ENCODE measurements at regions not wholly inside any gene's neighbourhood (a gene's known extent, or its start where the extent isn't known, plus 50 kb on each side); places are given as distances from the start of the nearest gene placed in this dataset.
A peak's percentile ranks its signal among the peaks of the same experiment; 100 is the strongest.

DNA sequence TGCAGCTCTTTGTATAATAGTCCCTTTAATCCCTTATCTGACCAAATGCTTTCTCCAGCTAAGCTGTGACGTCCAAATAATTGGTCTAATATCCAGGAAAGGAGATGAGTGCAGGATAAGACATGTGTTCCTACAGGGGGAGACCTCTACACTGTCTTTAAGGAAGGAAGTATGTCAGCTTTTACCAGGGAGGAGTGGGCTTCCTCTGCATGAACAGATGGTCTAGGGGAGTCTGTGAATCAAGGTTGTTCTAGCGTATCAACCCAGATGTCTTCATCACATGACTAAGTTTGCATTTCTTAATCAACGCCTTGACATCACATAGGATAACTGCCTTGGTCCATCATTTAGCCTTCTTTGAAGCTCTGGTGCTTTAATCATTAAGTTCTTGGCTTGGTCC, 528.2 kb downstream of the MRPL39 start:
- Histone ChIP-seq H3K27me3 (no peaks in the 10 kb centered on the region), H3K27ac (no peak overlapping the region), H3K36me3 (no peaks in the 10 kb centered on the region), H3K9me3 (no peaks in the 10 kb centered on the region), H3K4me3 (no peak overlapping the region), H3K4me1 (no peaks in the 10 kb centered on the region)
- no peak for DNase-seq
- intact Hi-C loops (cut with DNase I) = no loop called here
- 67 to 72% methylated on average over 3 of the region's 3 CpGs for WGBS, 2 donors
- TF ChIP-seq POLR2A (IDR thresholded peaks at IDR 0.05) = no peak
- TF ChIP-seq, protein P1, sequence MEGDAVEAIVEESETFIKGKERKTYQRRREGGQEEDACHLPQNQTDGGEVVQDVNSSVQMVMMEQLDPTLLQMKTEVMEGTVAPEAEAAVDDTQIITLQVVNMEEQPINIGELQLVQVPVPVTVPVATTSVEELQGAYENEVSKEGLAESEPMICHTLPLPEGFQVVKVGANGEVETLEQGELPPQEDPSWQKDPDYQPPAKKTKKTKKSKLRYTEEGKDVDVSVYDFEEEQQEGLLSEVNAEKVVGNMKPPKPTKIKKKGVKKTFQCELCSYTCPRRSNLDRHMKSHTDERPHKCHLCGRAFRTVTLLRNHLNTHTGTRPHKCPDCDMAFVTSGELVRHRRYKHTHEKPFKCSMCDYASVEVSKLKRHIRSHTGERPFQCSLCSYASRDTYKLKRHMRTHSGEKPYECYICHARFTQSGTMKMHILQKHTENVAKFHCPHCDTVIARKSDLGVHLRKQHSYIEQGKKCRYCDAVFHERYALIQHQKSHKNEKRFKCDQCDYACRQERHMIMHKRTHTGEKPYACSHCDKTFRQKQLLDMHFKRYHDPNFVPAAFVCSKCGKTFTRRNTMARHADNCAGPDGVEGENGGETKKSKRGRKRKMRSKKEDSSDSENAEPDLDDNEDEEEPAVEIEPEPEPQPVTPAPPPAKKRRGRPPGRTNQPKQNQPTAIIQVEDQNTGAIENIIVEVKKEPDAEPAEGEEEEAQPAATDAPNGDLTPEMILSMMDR (IDR thresholded peaks at IDR 0.05) = no peak
- TF ChIP-seq POLR2AphosphoS5 (IDR thresholded peaks at IDR 0.05) = no peak
- no peak for TF ChIP-seq EP300 (IDR thresholded peaks at IDR 0.05)

DNA sequence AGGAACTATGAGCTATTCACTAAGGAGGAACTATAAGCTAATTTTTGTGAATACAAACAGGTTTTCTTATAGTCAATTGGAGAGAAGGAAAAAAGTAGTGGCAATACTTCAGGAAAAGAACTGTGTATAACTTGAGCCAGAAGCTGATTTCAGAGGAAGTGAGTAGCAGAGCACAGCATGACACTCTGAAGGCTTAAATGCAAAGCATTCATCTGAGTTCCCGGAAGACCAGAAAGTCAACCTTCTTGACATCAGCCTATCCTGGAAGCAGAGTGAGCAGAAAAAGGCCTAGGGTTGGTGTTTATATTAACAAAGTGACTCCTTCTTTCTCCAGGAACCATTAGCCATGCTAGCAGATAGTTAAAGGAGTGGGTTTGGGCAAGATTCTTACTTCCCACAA, 545.2 kb downstream of the MRPL39 start:
- H3K4me1 ChIP-seq = no peaks in the 10 kb centered on the region
- H3K4me3 ChIP-seq = no peak overlapping the region
- TF ChIP-seq, protein P1 (IDR thresholded peaks at IDR 0.05) = no peak
- TF ChIP-seq POLR2A (IDR thresholded peaks at IDR 0.05) (no peak), POLR2AphosphoS5 (IDR thresholded peaks at IDR 0.05) (no peak), EP300 (IDR thresholded peaks at IDR 0.05) (no peak)
- WGBS, 2 donors = 72 to 81% methylated on average over 1 of the region's 1 CpG
- peaks cover 0 to 3% (median 0%) of the 10 kb centered on the region in 4 donors for H3K9me3 ChIP-seq
- intact Hi-C loops (cut with DNase I) = no loop called here
- DNase-seq = no peak
- no peaks in the 10 kb centered on the region for H3K36me3 ChIP-seq
- no peak overlapping the region for H3K27ac ChIP-seq
- no peaks in the 10 kb centered on the region for H3K27me3 ChIP-seq

DNA sequence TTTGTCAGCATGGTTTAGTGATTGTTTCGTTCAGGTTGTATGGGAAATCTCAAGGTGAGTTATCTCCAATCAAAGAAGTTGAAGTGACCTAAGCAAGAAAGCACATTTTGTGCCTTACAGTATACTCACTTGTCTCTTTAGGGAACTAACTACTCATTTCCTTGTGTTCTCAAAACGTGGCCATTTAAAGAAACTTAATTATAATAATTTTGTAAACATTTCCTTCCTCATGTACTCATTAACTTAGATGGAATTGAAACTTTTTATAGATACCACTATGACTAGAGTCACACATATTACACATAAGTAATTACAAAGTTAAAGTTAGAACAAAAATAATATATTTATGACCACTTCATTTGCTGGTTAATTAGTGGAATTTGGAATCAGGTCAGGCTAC, 552.6 kb downstream of the MRPL39 start:
- no peaks in the 10 kb centered on the region for H3K27me3 ChIP-seq
- no peaks in the 10 kb centered on the region for H3K4me1 ChIP-seq
- H3K27ac ChIP-seq = no peak overlapping the region
- no peak for DNase-seq
- 36 to 40% methylated on average over 2 of the region's 2 CpGs for WGBS, 2 donors
- no peaks in the 10 kb centered on the region for H3K9me3 ChIP-seq
- intact Hi-C loops (cut with DNase I) = no loop called here
- H3K36me3 ChIP-seq = no peaks in the 10 kb centered on the region
- TF ChIP-seq POLR2AphosphoS5 (IDR thresholded peaks at IDR 0.05) = no peak
- TF ChIP-seq POLR2A (IDR thresholded peaks at IDR 0.05) = no peak
- H3K4me3 ChIP-seq = no peak overlapping the region

DNA sequence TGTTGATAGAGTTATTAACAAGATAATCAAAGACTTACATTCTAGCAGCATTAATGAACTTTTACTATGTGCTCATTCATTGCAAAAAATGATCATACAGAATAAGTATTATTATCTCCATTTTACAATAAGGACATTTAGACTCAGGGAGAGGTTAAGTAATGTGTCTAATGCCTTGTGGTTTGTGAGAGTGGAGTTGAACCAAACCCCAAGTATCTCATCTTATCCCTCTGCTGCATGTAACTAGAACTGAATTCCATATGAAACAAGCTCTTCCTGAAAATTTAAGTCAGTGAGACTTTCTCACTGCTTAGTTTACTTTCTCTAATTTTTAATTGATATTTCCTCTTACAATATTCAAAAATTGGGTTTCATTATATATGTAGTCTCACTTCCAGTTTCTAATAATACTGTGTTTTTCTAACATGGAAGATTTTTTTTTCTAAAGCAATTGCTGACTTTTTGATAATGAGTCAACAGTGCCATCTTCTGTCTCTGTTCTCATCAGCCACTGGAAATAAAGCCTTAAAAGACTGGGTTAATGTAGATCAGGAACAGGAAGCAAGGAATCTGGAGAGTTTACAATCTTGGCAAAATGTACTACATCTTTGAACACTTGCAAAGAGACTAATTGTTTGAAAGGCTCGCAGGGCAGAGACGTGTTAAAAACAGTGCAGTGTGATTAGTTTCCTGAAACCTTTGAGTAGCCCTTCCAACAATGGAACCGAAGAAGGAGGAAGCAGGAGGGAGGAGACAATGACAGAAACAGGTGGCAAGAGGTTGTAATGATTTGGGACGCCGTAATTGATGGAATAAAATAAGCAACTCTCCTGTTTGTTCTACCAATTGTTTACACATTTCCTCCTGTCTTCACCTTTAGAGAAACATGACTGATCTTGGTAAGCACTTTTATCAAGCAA, 567.6 kb downstream of the MRPL39 start:
- H3K27me3 ChIP-seq = no peaks in the 10 kb centered on the region
- intact Hi-C loops (cut with DNase I) = loop anchor here (5.0 kb wide), 1 partner anchor 142 kb away; no protein-coding TSS in a partner anchor
- TF ChIP-seq, protein P1 (IDR thresholded peaks at IDR 0.05) = peak in 2 of 4 experiments; percentile 20 to 37
- no peak for TF ChIP-seq EP300 (IDR thresholded peaks at IDR 0.05)
- no peak for TF ChIP-seq POLR2AphosphoS5 (IDR thresholded peaks at IDR 0.05)
- TF ChIP-seq POLR2A (IDR thresholded peaks at IDR 0.05) = no peak
- no peak overlapping the region for H3K27ac ChIP-seq
- H3K4me1 ChIP-seq = no peaks in the 10 kb centered on the region
- WGBS, 2 donors = 3 to 7% methylated on average over 5 of the region's 5 CpGs
- no peak overlapping the region for H3K4me3 ChIP-seq
- no peaks in the 10 kb centered on the region for H3K36me3 ChIP-seq
- no peak for DNase-seq
- no peaks in the 10 kb centered on the region for H3K9me3 ChIP-seq

DNA sequence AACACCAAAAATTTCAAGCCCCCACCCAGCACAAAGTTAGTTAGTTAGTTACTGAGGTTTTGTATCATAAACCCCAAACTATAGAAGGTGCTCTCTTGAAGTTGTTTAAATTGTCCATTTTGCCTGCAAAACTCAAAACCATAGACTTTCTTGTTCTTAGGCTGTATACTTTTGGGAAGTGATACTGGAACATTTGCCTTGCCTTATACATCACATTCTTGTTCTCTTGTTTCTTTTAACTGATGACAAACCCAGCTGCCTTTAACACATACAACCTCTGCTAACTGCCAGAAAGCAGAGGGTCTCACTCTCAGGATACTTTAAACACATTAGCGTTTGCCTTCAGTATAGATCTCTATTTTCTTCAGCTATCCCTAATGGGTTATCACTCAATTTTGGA, 570.5 kb downstream of the MRPL39 start:
- no peak overlapping the region for H3K4me3 ChIP-seq
- no peaks in the 10 kb centered on the region for H3K9me3 ChIP-seq
- intact Hi-C loops (cut with DNase I) = loop anchor here (5.0 kb wide), 1 partner anchor 139 kb away; no protein-coding TSS in a partner anchor
- no peaks in the 10 kb centered on the region for H3K27me3 ChIP-seq
- DNase-seq = no peak
- WGBS, 2 donors = 79 to 91% methylated on average over 1 of the region's 1 CpG
- TF ChIP-seq POLR2AphosphoS5 (IDR thresholded peaks at IDR 0.05) (no peak), POLR2A (IDR thresholded peaks at IDR 0.05) (no peak), EP300 (IDR thresholded peaks at IDR 0.05) (no peak)
- TF ChIP-seq, protein P1 (IDR thresholded peaks at IDR 0.05) = no peak
- H3K36me3 ChIP-seq = no peaks in the 10 kb centered on the region
- no peak overlapping the region for H3K27ac ChIP-seq
- no peaks in the 10 kb centered on the region for H3K4me1 ChIP-seq
